Endothelial cell (in vitro differentiated cells): ENCODE measurements at regions not wholly inside any gene's neighbourhood (a gene's known extent, or its start where the extent isn't known, plus 50 kb on each side); places are given as distances from the start of the nearest gene placed in this dataset.
"Not testable (repeated sequence)": the region's sequence is repeated elsewhere in the genome, so short reads cannot be mapped to it uniquely, and the experiment has no call there.

Experiments used
- DNase-seq: peaks from one replicate; pipeline ENCODE4 v3.0.0; 2021; ENCODE audit warnings: low spot score
- H3K27ac Mint-ChIP-seq: one replicate; pipeline ENCODE4 v1.8.0; 2021; ENCODE audit warnings: mixed read lengths, inconsistent platforms; ENCODE audit not compliant: unreplicated experiment
- H3K27me3 Mint-ChIP-seq: one replicate; pipeline ENCODE4 v1.8.0; 2021; ENCODE audit warnings: mild to moderate bottlenecking, moderate library complexity, mixed read lengths, inconsistent platforms; ENCODE audit not compliant: unreplicated experiment
- H3K36me3 Mint-ChIP-seq: one replicate; pipeline ENCODE4 v1.8.0; 2021; ENCODE audit warnings: mild to moderate bottlenecking, low read depth, mixed read lengths, inconsistent platforms; ENCODE audit not compliant: unreplicated experiment
- H3K4me1 Mint-ChIP-seq: one replicate; pipeline ENCODE4 v1.8.0; 2021; ENCODE audit warnings: mild to moderate bottlenecking, mixed read lengths, inconsistent platforms; ENCODE audit not compliant: unreplicated experiment
- H3K4me3 Mint-ChIP-seq: one replicate; pipeline ENCODE4 v1.8.0; 2021; ENCODE audit warnings: mild to moderate bottlenecking, mixed read lengths, inconsistent platforms; ENCODE audit not compliant: unreplicated experiment
- H3K9me3 Mint-ChIP-seq: one replicate; pipeline ENCODE4 v1.8.0; 2021; ENCODE audit warnings: mixed read lengths, inconsistent platforms; ENCODE audit not compliant: unreplicated experiment
- TF ChIP-seq, protein P1 (sequence below): fragments of 200-600 bp; sonication (generic); IDR thresholded peaks from one replicate; pipeline ENCODE4 v1.5.0; 2021; ENCODE audit warnings: antibody characterized with exemption; ENCODE audit not compliant: unreplicated experiment

DNA sequence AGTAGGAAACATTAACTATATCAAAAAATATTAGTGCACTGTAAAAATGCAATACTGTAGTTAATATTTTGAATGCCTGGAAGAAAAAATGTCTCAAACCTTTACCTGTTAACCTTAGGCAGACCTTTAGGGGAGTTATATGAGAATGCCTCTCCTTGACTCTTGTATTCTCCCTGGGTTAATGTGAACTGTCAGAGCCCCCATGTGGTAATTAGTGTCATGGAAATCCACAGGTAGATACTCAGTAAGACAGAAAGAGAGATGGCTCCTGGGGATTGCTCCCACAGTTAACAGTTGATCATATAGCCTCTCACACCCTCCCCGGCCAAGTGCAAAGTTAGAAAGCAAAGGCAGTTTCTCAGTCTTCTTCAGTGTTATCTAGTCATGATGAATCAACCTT is 742.8 kb downstream of the NR2F1-AS1 start:
- TF ChIP-seq, protein P1, sequence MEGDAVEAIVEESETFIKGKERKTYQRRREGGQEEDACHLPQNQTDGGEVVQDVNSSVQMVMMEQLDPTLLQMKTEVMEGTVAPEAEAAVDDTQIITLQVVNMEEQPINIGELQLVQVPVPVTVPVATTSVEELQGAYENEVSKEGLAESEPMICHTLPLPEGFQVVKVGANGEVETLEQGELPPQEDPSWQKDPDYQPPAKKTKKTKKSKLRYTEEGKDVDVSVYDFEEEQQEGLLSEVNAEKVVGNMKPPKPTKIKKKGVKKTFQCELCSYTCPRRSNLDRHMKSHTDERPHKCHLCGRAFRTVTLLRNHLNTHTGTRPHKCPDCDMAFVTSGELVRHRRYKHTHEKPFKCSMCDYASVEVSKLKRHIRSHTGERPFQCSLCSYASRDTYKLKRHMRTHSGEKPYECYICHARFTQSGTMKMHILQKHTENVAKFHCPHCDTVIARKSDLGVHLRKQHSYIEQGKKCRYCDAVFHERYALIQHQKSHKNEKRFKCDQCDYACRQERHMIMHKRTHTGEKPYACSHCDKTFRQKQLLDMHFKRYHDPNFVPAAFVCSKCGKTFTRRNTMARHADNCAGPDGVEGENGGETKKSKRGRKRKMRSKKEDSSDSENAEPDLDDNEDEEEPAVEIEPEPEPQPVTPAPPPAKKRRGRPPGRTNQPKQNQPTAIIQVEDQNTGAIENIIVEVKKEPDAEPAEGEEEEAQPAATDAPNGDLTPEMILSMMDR: no peak
- H3K36me3 Mint-ChIP-seq: no peaks in the 10 kb centered on the region
- H3K4me3 Mint-ChIP-seq: no peak overlapping the region

DNA sequence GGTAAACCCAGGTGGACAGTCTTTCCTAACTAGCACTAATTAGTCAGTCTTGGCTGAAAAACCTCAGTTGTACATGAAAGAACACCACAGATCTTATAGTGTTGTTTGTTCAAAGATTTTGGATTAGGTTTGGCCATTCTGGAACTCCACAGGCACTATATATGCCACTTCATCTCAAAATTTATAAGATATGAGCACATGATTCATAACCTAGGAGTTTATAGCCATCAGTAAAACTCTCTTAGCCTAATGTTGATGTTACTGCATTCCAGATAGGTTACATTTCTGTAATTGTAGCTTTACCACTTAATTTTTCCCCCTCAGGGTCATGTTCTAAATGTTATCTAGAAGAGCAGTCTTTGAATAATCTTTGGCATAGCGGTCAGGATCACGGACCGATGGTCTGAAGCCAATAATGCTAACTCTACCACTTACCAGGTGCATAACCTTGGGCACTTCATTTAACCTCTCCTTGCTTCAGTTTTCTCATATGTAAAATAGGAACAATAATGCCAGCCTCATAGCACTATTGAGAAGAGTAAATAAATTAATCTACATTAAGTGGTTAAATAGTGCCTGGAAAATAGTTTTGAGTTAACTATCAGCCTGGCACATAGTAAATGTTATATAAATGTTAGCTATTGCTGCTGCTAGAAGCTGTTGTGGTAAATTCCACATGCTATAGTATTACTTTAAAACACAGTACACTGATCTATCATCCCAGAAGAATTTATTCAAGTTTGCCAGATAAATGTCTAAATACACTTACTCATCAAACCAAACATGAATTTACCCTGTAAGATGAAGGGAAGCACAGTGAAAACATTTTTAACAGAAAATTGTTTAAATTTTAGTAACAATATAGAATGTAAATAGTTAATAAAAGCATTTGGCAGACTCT is 743.9 kb downstream of the NR2F1-AS1 start:
- Mint-ChIP-seq H3K4me1 (no peaks in the 10 kb centered on the region), H3K36me3 (no peaks in the 10 kb centered on the region), H3K27me3 (no peaks in the 10 kb centered on the region), H3K9me3 (no peaks in the 10 kb centered on the region), H3K4me3 (no peak overlapping the region), H3K27ac (no peak overlapping the region)
- DNase-seq: no peak
- TF ChIP-seq, protein P1: no peak

More for the DNA sequence above, 742.8 kb downstream of the NR2F1-AS1 start:
- Mint-ChIP-seq H3K4me1 (no peaks in the 10 kb centered on the region), H3K9me3 (no peaks in the 10 kb centered on the region), H3K27me3 (no peaks in the 10 kb centered on the region), H3K27ac (no peak overlapping the region)
- DNase-seq: peak; percentile 6

DNA sequence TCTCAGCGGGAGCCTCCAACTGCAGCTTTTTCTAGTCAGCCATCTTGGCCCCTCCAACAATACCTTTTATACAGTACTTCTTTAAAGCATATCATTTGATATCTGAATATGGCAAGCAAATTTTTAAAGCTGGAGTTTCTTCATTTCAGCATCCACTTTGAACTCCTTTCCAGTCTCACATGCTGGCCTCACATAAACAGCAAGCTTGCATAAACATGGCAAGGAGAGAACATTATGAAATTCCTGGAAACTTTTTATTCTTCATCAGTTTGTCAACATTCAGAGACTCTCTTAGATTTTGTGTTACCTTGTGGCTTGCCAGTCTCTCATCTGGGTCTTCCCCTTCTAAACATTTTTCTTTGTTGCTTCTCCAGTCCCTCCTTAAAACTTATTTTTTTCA is 745.3 kb downstream of the NR2F1-AS1 start:
- TF ChIP-seq, protein P1: no peak
- Mint-ChIP-seq H3K27ac (no peak overlapping the region), H3K4me3 (no peak overlapping the region), H3K9me3 (no peaks in the 10 kb centered on the region), H3K4me1 (no peaks in the 10 kb centered on the region), H3K36me3 (no peaks in the 10 kb centered on the region), H3K27me3 (no peaks in the 10 kb centered on the region)
- no peak for DNase-seq

DNA sequence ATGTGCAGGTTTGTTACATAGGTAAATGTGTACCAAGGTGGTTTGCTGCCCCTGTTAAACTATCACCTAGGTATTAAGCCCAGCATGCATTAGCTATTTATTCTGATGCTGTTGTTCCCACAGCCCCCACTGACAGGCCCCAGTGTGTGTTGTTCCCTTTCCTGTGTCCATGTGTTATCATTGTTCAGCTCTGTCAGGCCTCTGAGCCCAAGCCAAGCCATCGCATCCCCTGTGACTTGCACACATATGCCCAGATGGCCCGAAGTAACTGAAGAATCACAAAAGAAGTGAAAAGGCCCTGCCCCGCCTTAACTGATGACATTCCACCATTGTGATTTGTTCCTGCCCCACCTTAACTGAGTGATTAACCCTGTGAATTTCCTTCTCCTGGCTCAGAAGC is 757.5 kb downstream of the NR2F1-AS1 start:
- not testable (repeated sequence) for H3K4me1 Mint-ChIP-seq, H3K27ac Mint-ChIP-seq, H3K4me3 Mint-ChIP-seq, H3K27me3 Mint-ChIP-seq, H3K9me3 Mint-ChIP-seq, DNase-seq, H3K36me3 Mint-ChIP-seq

DNA sequence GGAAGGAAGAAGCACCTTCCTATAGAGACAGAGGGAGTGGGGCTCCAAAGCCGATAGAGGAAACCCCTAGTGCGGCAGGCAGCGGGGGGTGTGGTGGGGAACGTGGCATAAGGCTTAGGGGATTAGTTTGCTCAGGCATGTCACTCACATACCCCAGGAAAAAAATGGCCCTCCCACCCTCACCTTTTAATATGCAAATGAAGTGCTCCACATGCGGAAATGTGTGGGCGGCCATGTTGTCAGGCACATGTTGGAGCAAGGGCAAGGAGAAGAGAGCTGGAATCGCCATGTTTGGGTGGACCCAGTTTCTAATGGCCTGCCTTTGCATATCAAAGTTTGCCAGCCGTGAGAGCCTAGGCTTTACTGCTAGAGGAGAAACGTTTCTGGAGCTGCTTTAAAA is 758.8 kb downstream of the NR2F1-AS1 start:
- DNase-seq: no peak
- no peak overlapping the region for H3K4me3 Mint-ChIP-seq
- TF ChIP-seq, protein P1: no peak

More for the DNA sequence above, 758.8 kb downstream of the NR2F1-AS1 start:
- Mint-ChIP-seq H3K27ac (no peak overlapping the region), H3K36me3 (peaks cover 5% of the 10 kb centered on the region), H3K4me1 (no peaks in the 10 kb centered on the region), H3K27me3 (no peaks in the 10 kb centered on the region), H3K9me3 (no peaks in the 10 kb centered on the region)
